A673 (cell line): ENCODE measurements at regions not wholly inside any gene's neighbourhood (a gene's known extent, or its start where the extent isn't known, plus 50 kb on each side); places are given as distances from the start of the nearest gene placed in this dataset.

Experiments
- CTCF ChIP-seq: fragments of 300-800, 200-600 bp; sonication (generic); conservative IDR thresholded peaks from 2 replicates; pipeline ENCODE4 v1.5.1; 2017; ENCODE audit warnings: low read depth, mild to moderate bottlenecking, antibody characterized with exemption, low read length, moderate library complexity, mixed read lengths
- EZH2 ChIP-seq: fragments of 200-600 bp; sonication (generic); IDR thresholded peaks from 2 replicates; pipeline ENCODE4 v1.6.1; 2017; ENCODE audit warnings: borderline replicate concordance, low read depth, mild to moderate bottlenecking, mixed read lengths, antibody characterized with exemption, low read length; ENCODE audit not compliant: poor library complexity, severe bottlenecking

- TF ChIP-seq CTCF (no peak), EZH2 (no peak)
These were observed 191.0 kb upstream of the NPY2R start for GRCh38 chr4:155017426-155017825.
